ENCODE measurements at regions not wholly inside any gene's neighbourhood (a gene's known extent, or its start where the extent isn't known, plus 50 kb on each side); places are given as distances from the start of the nearest gene placed in this dataset.

GRCh38 chr4:131251321-131251720, 1897.8 kb upstream of the PCDH10 start:
- Histone ChIP-seq H2AFZ (ENCODE audit: low read length) (no peak overlapping the region), H3K79me2 (ENCODE audit: insufficient read depth, low read length) (no peaks in the 10 kb centered on the region), H3K4me1 (ENCODE audit: insufficient read depth, low read length) (no peaks in the 10 kb centered on the region), H4K20me1 (ENCODE audit: insufficient read depth, low read length) (no peaks in the 10 kb centered on the region), H3K9me3 (ENCODE audit: low read depth, low read length) (no peaks in the 10 kb centered on the region), H3K4me3 (ENCODE audit: insufficient read depth, low read length) (no peak overlapping the region), H3K4me2 (ENCODE audit: insufficient read depth, low read length) (no peak overlapping the region), H3K36me3 (ENCODE audit: insufficient read depth, low read length) (no peaks in the 10 kb centered on the region), H3K27ac (ENCODE audit: low read depth, low read length) (no peak overlapping the region), H3K27me3 (ENCODE audit: insufficient read depth, low read length) (no peaks in the 10 kb centered on the region)
- TF ChIP-seq CTCF (IDR thresholded peaks at IDR 0.05; ENCODE audit: extremely low read depth, low read depth, low read length), result no peak
- DNase-seq (ENCODE audit: insufficient read length, low spot score, missing footprints), result no peak

GRCh38 chr4:131257241-131257640, 1891.9 kb upstream of the PCDH10 start:
- Histone ChIP-seq H3K9me3 (ENCODE audit: low read depth, low read length) (peaks cover 5% of the 10 kb centered on the region), H3K4me1 (ENCODE audit: insufficient read depth, low read length) (no peaks in the 10 kb centered on the region), H3K4me3 (ENCODE audit: insufficient read depth, low read length) (no peak overlapping the region), H3K79me2 (ENCODE audit: insufficient read depth, low read length) (no peaks in the 10 kb centered on the region), H2AFZ (ENCODE audit: low read length) (no peak overlapping the region), H3K4me2 (ENCODE audit: insufficient read depth, low read length) (no peak overlapping the region), H4K20me1 (ENCODE audit: insufficient read depth, low read length) (no peaks in the 10 kb centered on the region), H3K27ac (ENCODE audit: low read depth, low read length) (no peak overlapping the region), H3K36me3 (ENCODE audit: insufficient read depth, low read length) (no peaks in the 10 kb centered on the region), H3K27me3 (ENCODE audit: insufficient read depth, low read length) (no peaks in the 10 kb centered on the region)
- DNase-seq (ENCODE audit: insufficient read length, low spot score, missing footprints), result no peak
- TF ChIP-seq CTCF (IDR thresholded peaks at IDR 0.05; ENCODE audit: extremely low read depth, low read depth, low read length), result no peak

GRCh38 chr4:131258361-131258760, 1890.7 kb upstream of the PCDH10 start:
- Histone ChIP-seq H4K20me1 (ENCODE audit: insufficient read depth, low read length) (no peaks in the 10 kb centered on the region), H2AFZ (ENCODE audit: low read length) (no peak overlapping the region), H3K4me3 (ENCODE audit: insufficient read depth, low read length) (no peak overlapping the region), H3K36me3 (ENCODE audit: insufficient read depth, low read length) (no peaks in the 10 kb centered on the region), H3K9me3 (ENCODE audit: low read depth, low read length) (peaks cover 5% of the 10 kb centered on the region), H3K79me2 (ENCODE audit: insufficient read depth, low read length) (no peaks in the 10 kb centered on the region), H3K27ac (ENCODE audit: low read depth, low read length) (no peak overlapping the region), H3K27me3 (ENCODE audit: insufficient read depth, low read length) (no peaks in the 10 kb centered on the region), H3K4me1 (ENCODE audit: insufficient read depth, low read length) (no peaks in the 10 kb centered on the region), H3K4me2 (ENCODE audit: insufficient read depth, low read length) (no peak overlapping the region)
- no peak for TF ChIP-seq CTCF (IDR thresholded peaks at IDR 0.05; ENCODE audit: extremely low read depth, low read depth, low read length)
- no peak for DNase-seq (ENCODE audit: insufficient read length, low spot score, missing footprints)

GRCh38 chr4:131288441-131288840, 1860.7 kb upstream of the PCDH10 start:
- Histone ChIP-seq H3K27ac (ENCODE audit: low read depth, low read length) (no peak overlapping the region), H3K4me1 (ENCODE audit: insufficient read depth, low read length) (no peaks in the 10 kb centered on the region), H2AFZ (ENCODE audit: low read length) (no peak overlapping the region), H4K20me1 (ENCODE audit: insufficient read depth, low read length) (no peaks in the 10 kb centered on the region), H3K27me3 (ENCODE audit: insufficient read depth, low read length) (no peaks in the 10 kb centered on the region), H3K4me3 (ENCODE audit: insufficient read depth, low read length) (no peak overlapping the region), H3K4me2 (ENCODE audit: insufficient read depth, low read length) (no peak overlapping the region), H3K79me2 (ENCODE audit: insufficient read depth, low read length) (no peaks in the 10 kb centered on the region), H3K9me3 (ENCODE audit: low read depth, low read length) (peaks cover 2% of the 10 kb centered on the region), H3K36me3 (ENCODE audit: insufficient read depth, low read length) (no peaks in the 10 kb centered on the region)
- no peak for DNase-seq (ENCODE audit: insufficient read length, low spot score, missing footprints)
- TF ChIP-seq CTCF (IDR thresholded peaks at IDR 0.05; ENCODE audit: extremely low read depth, low read depth, low read length), result no peak
